HG03442 (cell line): ENCODE measurements at regions not wholly inside any gene's neighbourhood (a gene's known extent, or its start where the extent isn't known, plus 50 kb on each side); places are given as distances from the start of the nearest gene placed in this dataset.
"Not testable (repeated sequence)": the region's sequence is repeated elsewhere in the genome, so short reads cannot be mapped to it uniquely, and the experiment has no call there.

ENCODE experiments used
- ATAC-seq: cut with Tn5 transposase; IDR thresholded peaks from one replicate; pipeline ENCODE4 v1.9.1; 2021; ENCODE audit warnings: mild to moderate bottlenecking, moderate library complexity; ENCODE audit not compliant: unreplicated experiment

DNA sequence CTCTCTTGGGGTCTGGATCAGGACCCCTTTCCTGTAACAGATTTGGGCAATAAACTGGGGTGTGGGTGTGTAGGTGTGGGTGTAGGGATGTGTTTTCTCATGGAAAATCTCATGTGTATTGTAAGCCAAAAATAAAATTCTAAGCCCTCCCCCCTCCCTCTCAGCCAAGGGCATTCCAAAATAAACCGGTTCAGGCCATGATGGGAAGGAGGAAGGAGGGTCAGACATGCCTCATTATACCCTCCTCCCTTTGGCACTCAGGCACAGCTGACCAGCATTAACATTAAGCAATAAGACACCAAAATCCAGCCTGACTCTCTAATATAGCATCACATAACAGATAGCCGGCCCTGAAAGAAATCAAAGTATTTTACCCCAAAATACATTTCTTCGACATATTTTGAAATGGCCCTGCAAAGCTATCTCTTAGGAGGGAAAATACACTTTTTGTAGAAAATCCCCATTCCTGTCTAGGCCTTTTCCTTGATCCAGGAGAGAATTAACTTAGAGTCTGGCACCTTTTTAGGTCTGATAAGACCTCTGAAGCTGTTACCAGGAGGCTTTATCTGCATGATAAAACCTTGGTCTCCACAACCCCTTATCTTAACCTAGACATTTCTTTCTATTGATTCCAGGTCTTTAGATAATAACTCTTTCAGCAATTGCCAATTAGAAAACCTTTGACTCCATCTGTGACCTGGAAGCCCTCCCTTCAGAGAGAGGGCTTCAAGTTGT, 128.7 kb upstream of the COL5A2 start:
- ATAC-seq = no peak

DNA sequence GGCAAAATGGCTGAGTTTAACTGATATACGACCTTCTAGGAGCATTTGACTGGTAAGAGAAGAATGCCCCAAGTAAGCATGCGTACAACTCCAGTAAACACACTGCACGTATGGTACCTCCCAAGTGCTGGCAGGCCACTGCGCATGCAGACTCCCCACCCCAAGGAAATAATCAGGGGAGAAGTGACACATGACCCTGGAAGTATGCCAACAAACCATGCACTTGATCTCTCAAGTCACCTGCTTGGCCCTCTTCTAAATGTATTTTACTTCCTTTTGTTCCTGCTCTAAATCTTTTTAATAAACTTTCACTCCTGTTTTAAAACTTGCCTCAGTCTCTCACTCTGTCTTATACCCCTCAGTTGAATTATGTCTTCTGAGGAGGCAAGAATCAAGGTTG, 129.8 kb upstream of the COL5A2 start:
- no peak for ATAC-seq

DNA sequence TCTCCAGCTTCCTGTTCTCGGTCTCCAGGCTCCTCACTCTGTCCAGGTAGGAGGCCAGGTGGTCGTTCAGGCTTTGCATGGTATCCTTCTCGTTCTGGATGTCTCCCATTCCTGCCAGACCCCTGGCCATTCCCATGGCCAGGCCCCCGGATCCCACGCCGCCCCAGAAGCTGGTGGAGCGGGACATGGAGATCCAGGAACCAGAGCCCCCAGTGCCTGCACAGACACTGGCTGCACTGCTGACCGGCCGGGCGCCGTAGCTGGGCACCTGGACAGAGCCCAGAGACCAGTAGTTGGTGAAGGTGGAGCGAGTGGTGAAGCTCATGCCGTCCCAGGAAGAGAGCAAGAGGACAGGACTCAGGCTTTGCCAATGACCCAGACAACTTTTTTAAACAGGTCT, 129.1 kb upstream of the WDR75 start:
- ATAC-seq = no peak

DNA sequence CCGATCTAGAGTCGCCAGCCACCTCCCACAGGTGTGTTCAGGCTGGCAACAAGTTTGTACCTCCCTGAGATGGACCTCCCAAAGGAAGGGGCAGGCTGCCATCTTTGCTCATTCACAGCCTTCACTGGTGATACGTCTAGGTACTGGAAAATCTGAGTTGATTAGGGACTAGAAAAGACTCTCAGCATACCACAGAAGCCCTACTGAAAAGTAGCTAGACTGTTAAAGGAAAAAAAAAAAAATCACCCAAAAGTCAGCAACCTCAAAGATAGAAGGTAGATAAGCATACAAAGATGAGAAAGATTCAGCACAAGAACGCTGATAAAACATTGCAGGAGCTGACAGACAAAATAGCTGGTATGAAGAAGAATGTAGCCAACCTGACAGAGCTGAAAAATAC, 128.6 kb upstream of the WDR75 start:
- ATAC-seq = no peak

DNA sequence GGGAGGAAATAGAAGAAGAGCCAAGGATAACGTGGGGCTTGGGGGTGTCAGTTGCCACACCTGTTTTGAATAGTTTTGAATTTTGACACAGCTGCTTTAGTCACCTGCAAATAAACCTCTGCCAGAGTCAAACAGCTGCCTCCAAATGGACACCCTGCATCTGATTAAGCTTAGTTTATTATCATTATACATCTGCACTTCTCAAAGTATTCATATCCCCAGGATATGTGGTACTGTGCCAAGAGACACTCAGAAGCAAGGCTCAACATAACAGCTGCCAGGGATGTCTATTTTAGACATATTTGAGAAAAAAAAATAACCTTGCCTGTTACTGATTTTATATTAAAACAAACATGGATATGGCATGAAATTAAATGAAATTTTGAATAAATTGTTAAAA, 122.5 kb upstream of the WDR75 start:
- no peak for ATAC-seq

DNA sequence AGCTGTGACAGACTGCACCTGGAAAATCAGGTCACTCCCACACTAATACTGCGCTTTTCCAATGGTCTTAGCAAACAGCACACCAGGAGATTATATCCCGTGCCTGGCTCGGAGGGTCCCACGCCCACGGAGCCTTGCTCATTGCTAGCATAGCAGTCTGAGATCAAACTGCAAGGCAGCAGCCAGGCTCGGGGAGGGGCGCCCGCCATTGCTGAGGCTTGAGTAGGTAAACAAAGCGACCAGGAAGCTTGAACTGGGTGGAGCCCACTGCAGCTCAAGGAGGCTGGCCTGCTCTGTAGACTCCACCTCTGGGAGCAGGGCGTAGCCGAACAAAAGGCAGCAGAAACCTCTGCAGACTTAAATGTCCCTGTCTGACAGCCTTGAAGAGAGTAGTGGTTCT, 121.8 kb upstream of the WDR75 start:
- not testable (repeated sequence) for ATAC-seq

DNA sequence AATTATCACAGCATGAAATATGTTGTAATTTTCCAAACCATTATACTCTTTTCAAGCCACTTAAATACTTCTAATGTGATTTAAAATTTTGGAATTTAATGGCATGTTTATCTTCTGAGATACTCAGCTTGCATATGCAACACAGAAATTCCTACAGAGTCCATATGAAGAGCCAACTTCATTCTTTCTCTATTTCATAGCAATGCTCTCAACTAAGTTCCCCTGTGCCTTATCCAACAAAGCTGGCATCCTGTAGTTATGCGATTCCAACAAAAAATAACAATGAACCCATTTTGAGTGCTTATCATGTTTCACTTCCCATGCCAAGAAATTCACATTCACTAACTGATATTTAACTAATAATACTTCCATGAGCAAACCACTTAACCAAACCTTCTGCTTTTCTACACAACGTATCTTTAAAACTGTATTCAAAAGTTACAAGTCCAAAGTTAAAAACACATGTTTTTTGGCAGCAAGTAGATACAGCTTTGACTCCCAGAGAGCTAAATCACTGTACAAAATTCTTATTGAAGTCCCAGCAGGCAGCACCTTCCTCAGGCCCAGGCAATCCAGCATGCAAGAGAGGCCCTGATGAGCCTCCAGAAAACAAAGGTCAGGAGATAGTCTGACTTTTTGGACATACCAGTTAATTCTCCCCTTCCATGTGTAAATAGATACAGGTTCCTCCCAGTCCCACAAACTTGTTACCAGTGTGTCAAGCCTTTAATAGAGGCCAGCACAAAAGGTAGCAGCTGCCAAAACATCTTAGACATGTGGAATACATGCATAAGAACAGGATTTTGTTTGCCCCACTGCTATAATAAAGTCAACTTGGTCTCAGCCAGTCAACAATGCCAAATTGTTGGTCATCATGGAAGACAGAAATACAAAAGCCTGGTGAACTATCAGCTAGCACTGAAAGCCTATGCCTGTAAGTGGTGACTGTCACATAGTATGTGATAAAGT, 113.1 kb upstream of the WDR75 start:
- no peak for ATAC-seq

DNA sequence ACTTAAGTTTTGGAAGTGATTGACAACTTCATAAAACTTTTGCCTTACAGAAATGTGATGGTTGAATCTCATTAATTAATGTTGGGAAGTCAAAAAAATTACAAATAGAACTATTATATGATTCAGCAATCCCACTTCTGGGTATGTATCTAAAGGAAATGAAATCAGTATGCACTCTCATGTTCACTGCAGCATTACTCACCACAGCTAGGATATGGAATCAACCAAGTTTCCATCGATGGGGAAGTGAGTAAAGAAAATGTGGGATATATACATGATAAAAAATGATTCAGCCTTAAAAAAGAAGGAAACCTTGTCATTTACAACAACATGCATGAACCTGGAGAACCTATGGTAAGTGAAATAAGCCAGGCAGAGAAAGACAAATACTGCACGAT, 112.4 kb upstream of the WDR75 start:
- ATAC-seq = no peak

DNA sequence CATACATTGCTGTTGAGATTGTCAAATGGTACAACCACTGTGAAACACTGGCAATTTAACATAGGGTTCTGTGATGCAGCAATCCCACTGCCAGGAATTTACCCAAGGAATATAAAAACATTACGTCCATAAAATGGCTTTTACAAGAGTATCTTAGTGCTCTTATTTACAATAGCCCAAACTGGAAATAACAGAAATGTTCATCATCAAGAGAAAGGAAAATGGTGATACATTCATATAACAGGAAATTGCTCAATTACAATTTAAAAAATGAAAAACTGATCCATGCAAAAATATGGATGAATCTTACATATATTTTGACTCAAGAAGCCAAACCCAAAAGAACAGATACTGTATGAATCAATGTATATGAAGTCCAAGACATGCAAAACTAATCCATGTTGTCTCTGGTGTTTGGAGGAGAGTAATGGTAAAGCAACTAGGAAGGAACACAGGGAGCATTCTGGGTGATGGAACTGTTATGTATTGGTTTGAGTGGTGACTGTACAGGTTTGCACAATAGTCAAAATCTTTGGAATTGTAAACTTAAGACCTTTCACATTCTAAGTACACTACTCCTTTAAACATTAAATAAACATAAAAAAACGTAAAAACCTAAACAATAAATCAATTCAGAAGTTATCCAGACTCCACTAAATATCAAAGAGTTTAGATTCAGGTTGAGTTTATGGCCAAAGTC, 104.8 kb upstream of the WDR75 start:
- ATAC-seq = no peak

DNA sequence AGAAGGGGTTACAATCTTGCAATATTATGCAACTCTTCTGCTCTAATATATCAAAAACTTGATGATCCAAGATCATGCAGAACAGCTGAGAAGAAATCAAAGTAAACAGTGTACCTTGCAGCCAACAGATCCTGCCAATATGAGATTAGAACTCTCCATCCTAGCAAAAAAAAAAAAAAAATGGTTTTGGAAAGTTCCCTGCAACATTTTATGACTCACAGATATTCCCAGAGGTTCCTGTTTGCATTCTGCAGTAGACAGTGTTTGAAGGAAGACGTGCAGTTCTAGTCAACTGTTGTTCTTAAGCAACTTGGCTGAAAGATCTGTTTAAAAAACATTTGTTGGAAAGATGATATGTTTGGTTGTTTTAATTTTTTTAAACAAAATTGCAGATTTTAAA, 103.6 kb upstream of the WDR75 start:
- no peak for ATAC-seq

DNA sequence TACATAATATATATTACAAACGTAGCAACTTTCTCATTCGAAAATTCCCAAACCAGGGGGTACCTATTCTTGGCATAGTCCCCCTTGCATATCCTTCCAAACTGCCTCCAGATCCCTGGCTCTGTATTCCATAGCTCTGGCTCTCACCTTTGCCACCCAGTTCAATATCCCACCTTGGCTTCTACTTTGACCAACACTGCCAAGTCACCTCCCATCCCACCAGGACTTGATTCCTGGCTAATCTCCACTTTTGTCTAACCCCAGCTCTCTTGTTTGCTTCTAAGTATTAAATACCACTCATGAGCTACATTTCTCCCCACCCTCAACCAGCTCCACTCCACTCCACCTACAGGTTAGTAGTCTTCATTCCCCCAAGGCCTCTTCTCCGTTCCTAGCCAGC, 103.2 kb upstream of the WDR75 start:
- no peak for ATAC-seq

DNA sequence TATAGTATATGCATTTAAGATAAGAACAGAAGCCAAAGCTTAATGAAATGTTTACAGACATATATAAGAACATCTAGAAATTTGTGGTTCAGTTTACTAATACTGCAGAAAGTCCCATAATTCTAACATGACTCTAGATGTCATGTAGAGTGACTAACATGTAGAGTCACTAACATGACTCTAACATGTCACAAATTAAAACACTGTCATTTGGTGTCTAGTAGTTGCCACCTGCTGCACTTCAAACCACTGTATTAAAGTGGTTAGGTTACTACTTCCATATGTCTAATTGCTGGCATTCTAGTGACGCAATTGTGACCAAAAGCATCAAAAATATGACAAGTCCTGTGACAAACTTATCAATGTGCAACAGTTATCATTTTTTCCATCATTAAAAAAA, 100.2 kb upstream of the WDR75 start:
- ATAC-seq = no peak

DNA sequence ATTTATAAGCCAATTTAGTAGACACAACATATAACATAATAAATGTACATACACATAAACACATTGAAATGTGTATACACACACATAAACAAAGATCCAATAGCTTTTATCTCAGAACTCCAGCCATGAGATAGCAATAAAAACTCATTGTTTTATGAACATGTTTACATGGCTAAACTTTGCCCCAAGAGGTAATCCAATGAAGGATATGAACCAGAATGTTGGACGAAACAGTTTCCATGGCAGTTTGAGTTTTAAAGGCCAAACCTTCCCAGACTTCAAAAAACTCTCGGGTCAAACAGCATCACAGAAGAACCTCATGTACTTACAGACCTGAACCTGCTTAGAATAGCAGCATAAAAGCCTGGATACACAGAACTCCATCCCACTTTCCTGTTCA, 97.2 kb upstream of the WDR75 start:
- no peak for ATAC-seq

DNA sequence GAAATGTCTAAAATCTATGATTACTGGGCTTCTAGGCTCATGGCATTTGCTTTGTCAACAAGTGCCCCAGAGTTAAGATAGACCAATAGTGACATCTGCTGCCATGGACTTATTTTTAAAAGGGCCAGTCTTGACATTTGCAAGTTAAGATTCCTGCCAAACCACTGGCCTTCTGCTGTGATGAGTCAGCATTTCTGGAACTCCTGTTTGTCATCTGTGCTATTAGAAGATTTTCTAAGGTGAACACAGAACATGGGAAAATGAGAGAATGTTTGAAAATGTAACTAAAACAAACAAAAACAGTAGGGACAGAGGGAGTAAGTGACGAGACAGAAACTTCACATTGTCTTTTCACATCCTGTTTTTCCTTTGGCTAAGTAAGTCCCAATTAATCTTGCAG, 93.7 kb upstream of the WDR75 start:
- peak; percentile 75 for ATAC-seq

DNA sequence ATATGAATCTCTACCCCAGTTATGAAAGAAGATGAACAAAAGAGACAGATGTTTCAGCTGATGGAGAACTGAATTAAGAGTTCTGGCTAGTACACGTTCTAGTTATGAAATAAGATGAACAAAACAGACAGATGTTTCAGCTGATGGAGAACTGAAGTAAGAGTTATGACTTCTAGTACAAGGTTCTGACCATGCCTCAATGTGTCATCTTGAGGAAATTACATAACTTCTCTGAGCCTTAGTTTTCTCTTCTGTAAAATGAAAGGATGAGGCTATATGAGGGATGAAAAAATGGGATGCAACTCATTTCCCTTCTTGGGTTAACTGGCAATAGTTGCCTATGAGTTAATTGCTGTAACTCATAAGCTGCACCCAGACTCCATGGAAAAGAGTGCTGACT, 92.9 kb upstream of the WDR75 start:
- no peak for ATAC-seq

DNA sequence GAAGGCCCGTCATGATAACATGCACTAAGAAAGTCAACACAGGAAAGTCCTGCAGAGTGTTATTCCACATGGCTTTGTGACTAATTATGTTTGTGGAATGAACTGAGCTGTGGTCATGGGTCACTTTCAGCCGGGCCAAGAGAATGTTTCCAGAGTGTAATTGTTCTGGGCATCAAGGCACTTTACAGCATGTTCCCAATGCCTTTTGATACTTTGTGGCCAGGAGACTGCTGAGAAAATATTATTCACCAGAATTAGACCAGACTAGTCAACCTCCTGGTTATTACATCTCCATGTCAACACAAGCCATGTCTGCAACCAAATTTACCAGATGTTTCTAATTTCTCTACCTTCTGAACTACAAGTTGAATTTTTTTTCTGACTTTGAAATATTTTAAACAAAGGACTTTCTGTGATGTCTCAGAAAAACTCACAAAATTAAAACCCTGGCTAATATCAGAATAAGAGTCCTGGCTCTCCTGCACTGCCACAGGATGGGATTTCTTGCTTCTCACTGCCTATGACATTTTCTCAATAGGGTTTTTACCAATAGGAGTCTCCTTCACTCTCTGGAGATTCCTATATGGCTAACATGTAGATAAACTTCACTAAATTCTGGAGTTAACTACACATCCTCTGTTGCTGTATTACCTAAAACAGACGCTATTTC, 90.6 kb upstream of the WDR75 start:
- ATAC-seq = no peak

DNA sequence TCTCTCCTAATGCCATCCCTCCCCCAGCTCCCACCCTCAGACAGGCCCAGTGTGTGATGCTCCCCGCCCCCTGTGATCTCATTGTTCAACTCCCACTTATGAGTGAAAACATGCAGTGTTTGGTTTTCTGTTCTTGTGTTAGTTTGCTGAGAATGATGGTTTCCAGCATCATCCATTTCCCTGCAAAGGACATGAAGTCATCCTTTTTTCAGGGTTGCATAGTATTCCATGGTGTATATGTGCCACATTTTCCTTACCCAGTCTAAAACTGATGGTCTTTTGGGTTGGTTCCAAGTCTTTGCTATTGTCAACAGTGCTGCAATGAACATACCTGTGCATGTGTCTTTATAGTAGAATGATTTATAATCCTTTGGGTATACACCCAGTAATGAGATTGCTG, 89.3 kb upstream of the WDR75 start:
- not testable (repeated sequence) for ATAC-seq

DNA sequence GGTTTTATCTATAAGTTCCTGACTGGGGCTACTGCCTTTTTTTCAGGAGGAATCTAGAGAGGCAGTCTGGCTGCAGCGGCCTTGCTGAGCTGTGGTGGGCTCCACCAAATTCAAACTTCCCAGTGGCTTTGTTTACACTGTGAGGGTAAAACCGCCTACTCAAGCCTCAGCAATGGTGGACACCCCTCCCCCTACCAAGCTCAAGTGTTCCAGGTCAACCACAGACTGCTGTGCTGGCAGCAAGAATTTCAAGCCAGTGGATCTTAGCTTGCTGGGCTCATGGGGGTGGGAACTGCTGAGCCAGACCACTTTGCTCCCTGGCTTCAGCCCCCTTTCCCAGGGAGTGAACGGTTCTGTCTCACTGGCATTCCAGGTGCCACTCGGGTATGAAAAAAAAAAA, 83.9 kb upstream of the WDR75 start:
- not testable (repeated sequence) for ATAC-seq

DNA sequence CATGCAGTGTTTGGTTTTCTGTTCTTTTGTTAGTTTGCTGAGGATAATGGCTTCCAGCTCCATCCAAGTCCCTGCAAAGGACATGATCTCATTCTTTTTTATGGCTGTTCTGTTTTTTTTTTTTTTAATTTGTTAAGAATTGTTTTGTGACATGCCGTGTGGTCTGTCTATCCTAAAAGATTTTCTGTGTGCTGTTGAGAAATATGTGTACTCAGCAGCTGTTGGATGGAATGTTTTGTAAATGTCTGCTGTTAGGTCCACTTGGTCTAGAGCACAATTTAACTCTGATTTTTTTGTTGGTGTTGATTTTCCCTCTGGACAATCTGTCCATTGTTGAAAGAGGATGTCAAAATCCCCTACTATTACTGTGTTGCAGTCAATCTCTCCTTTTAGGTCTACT, 80.4 kb upstream of the WDR75 start:
- ATAC-seq = no peak

DNA sequence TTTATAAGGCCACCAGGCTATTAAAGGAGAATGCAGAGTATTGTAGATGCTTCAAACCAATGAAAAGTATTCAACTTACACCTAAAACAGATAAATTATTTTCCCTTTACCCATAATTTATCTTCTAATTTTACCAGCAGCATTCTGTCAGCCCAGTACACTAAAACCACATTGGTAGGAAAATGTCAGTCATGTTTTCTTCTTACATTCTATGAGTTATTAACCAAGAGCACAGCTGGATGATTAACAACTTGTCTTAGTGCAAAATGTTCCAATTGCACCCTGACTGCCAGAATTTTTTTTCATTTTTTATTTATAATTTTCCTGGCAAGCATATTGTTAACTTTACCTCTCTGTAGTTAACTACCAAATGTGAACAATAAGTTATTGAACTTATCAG, 79.0 kb upstream of the WDR75 start:
- no peak for ATAC-seq

DNA sequence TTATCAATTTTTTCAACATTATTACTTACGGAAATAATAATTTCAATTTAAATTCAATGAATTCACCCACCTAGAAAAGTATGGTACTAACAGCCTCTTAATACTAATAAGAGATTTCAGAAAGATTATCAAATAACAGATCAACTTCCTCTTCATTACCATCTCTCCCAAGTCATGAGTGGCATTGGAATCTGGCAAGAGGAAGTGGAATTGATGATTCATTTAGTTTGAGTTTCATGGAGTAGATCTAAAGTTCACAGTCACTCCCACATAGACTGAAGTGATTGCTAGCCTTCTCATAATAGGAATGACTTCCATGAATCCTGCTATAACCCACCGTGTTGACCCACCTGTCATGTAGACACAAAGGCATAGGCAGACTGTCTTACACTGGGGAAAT, 77.7 kb upstream of the WDR75 start:
- no peak for ATAC-seq
